ENCODE measurements at regions not wholly inside any gene's neighbourhood (a gene's known extent, or its start where the extent isn't known, plus 50 kb on each side); places are given as distances from the start of the nearest gene placed in this dataset.

DNA sequence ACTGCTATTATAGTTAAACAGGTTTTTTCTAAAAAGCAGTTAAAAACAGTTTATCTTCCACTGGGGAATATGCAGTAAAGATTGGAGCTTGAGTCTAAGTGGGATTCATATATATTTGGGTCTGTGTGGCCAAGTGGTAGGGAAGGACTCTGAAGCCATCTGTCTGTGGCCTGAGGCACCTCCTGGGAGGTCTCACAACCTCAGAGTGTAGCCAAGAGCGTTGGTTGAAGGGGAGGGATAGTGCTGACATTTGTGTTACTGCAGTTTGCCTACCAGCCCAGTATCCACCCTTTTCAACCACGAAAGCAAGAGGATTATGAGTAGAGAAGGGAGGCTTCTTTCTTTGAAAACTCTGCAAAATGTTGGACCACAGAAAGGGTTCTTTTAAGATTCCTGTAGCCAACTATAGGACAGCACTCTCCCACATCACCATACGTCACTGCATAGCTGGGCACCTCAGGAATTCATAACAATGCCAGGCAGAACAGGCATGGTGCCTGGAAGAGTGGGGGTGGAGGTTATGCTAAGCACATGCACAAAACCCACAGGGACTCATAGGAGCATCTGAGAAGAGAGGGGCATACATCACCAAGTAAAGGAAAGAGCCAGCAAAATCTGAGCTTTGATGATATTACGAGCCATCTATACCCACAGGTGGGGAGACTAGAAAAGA lies 90.5 kb upstream of the HEY2 start:
- TF ChIP-seq, protein P1, sequence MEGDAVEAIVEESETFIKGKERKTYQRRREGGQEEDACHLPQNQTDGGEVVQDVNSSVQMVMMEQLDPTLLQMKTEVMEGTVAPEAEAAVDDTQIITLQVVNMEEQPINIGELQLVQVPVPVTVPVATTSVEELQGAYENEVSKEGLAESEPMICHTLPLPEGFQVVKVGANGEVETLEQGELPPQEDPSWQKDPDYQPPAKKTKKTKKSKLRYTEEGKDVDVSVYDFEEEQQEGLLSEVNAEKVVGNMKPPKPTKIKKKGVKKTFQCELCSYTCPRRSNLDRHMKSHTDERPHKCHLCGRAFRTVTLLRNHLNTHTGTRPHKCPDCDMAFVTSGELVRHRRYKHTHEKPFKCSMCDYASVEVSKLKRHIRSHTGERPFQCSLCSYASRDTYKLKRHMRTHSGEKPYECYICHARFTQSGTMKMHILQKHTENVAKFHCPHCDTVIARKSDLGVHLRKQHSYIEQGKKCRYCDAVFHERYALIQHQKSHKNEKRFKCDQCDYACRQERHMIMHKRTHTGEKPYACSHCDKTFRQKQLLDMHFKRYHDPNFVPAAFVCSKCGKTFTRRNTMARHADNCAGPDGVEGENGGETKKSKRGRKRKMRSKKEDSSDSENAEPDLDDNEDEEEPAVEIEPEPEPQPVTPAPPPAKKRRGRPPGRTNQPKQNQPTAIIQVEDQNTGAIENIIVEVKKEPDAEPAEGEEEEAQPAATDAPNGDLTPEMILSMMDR (IDR thresholded peaks at IDR 0.05): no peak
- no peak for TF ChIP-seq POLR2A (IDR thresholded peaks at IDR 0.05)

All from lower leg skin (tissue), 3 donors.